H9 (cell line): ENCODE measurements at regions not wholly inside any gene's neighbourhood (a gene's known extent, or its start where the extent isn't known, plus 50 kb on each side); places are given as distances from the start of the nearest gene placed in this dataset.

Experiments used
- DNase-seq: peaks from one replicate; pipeline ENCODE4 v3.0.0-alpha.2; 2017
- H2AFZ ChIP-seq: one replicate; pipeline ENCODE4 v1.6.1; 2013; ENCODE audit warnings: mild to moderate bottlenecking, low read length, control low read depth, moderate library complexity
- H2AK5ac ChIP-seq: 2 replicates; pipeline ENCODE4 v1.6.1; 2013; ENCODE audit warnings: low read length, control low read depth, mixed read lengths; ENCODE audit not compliant: insufficient read length
- H2BK120ac ChIP-seq: one replicate; pipeline ENCODE4 v1.6.1; 2013; ENCODE audit warnings: low read depth, mild to moderate bottlenecking, low read length, control low read depth, inconsistent platforms; ENCODE audit not compliant: poor library complexity, severe bottlenecking
- H2BK12ac ChIP-seq: 2 replicates; pipeline ENCODE4 v1.6.1; 2013; ENCODE audit warnings: low read length, control low read depth, mixed read lengths, low read depth; ENCODE audit not compliant: insufficient read length
- H2BK15ac ChIP-seq: 2 replicates; pipeline ENCODE4 v1.6.1; 2013; ENCODE audit warnings: low read depth, low read length, control low read depth
- H2BK20ac ChIP-seq: one replicate; pipeline ENCODE4 v1.6.1; 2013; ENCODE audit warnings: low read depth, mild to moderate bottlenecking, low read length, control low read depth, inconsistent platforms; ENCODE audit not compliant: poor library complexity, severe bottlenecking
- H2BK5ac ChIP-seq: 2 replicates; pipeline ENCODE4 v1.6.1; 2013; ENCODE audit warnings: low read length, control low read depth, mixed read lengths; ENCODE audit not compliant: insufficient read length
- H3K14ac ChIP-seq: 2 replicates; pipeline ENCODE4 v1.6.1; 2013; ENCODE audit warnings: low read length, control low read depth; ENCODE audit not compliant: insufficient read depth
- H3K18ac ChIP-seq: 2 replicates; pipeline ENCODE4 v1.6.1; 2013; ENCODE audit warnings: low read depth, mild to moderate bottlenecking, mixed read lengths, low read length, control low read depth; ENCODE audit not compliant: insufficient read length
- H3K23ac ChIP-seq: 2 replicates; pipeline ENCODE4 v1.6.1; 2013; ENCODE audit warnings: low read length, control low read depth, mixed read lengths, low read depth; ENCODE audit not compliant: insufficient read length
- H3K23me2 ChIP-seq: 2 replicates; pipeline ENCODE4 v1.6.1; 2013; ENCODE audit warnings: low read depth, mild to moderate bottlenecking, mixed read lengths, low read length, control low read depth; ENCODE audit not compliant: insufficient read length, poor library complexity, severe bottlenecking
- H3K27ac ChIP-seq: 2 replicates; pipeline ENCODE4 v1.5.1; 2013; ENCODE audit warnings: low read length, control low read depth, mixed read lengths, low read depth; ENCODE audit not compliant: insufficient read length
- H3K27me3 ChIP-seq: 2 replicates; pipeline ENCODE4 v1.6.1; 2013; ENCODE audit warnings: low read length, control low read depth, inconsistent platforms; ENCODE audit not compliant: insufficient read depth
- H3K4ac ChIP-seq: 2 replicates; pipeline ENCODE4 v1.6.1; 2013; ENCODE audit warnings: low read depth, mild to moderate bottlenecking, control low read depth, inconsistent platforms, low read length, moderate library complexity
- H3K4me1 ChIP-seq: 2 replicates; pipeline ENCODE4 v1.6.1; 2013; ENCODE audit warnings: low read length, control low read depth, inconsistent platforms; ENCODE audit not compliant: insufficient read depth
- H3K4me2 ChIP-seq: 2 replicates; pipeline ENCODE4 v1.6.1; 2013; ENCODE audit warnings: low read length, control low read depth, mixed read lengths; ENCODE audit not compliant: insufficient read length, insufficient read depth
- H3K56ac ChIP-seq: 2 replicates; pipeline ENCODE4 v1.6.1; 2013; ENCODE audit warnings: low read depth, mild to moderate bottlenecking, mixed read lengths, low read length, control low read depth; ENCODE audit not compliant: insufficient read length
- H3K79me1 ChIP-seq: 2 replicates; pipeline ENCODE4 v1.6.1; 2013; ENCODE audit warnings: low read depth, mild to moderate bottlenecking, moderate library complexity, low read length, control low read depth, inconsistent platforms; ENCODE audit not compliant: insufficient read depth, poor library complexity, severe bottlenecking
- H3K79me2 ChIP-seq: 2 replicates; pipeline ENCODE4 v1.6.1; 2013; ENCODE audit warnings: low read length, control low read depth, inconsistent platforms; ENCODE audit not compliant: insufficient read depth
- H3K9ac ChIP-seq: 2 replicates; pipeline ENCODE4 v1.6.1; 2013; ENCODE audit warnings: low read length, control low read depth, mixed read lengths; ENCODE audit not compliant: insufficient read length; ENCODE audit errors: extremely low read depth
- H3K9me3 ChIP-seq: one replicate; pipeline ENCODE4 v1.6.1; 2013; ENCODE audit warnings: low read depth, low read length, inconsistent platforms; ENCODE audit not compliant: control insufficient read depth
- H3T11ph ChIP-seq: one replicate; pipeline ENCODE4 v1.6.1; 2013; ENCODE audit warnings: mild to moderate bottlenecking, low read length, control low read depth, inconsistent platforms
- H4K20me1 ChIP-seq: one replicate; pipeline ENCODE4 v1.6.1; 2013; ENCODE audit not compliant: control insufficient read depth, insufficient read length, insufficient read depth
- H4K5ac ChIP-seq: 2 replicates; pipeline ENCODE4 v1.6.1; 2013; ENCODE audit warnings: low read depth, mild to moderate bottlenecking, mixed read lengths, low read length, control low read depth; ENCODE audit not compliant: insufficient read length
- H4K8ac ChIP-seq: replicated peaks from 2 replicates; pipeline ENCODE4 v1.6.1; 2013; ENCODE audit warnings: low read length, control low read depth, mixed read lengths, low read depth; ENCODE audit not compliant: insufficient read length
- H4K91ac ChIP-seq: 2 replicates; pipeline ENCODE4 v1.6.1; 2013; ENCODE audit warnings: low read depth, mild to moderate bottlenecking, moderate library complexity, mixed read lengths, low read length, control low read depth; ENCODE audit not compliant: insufficient read length
- H3K27ac Mint-ChIP-seq, 3 experiments: 2 replicates in 2 of 3; 3 replicates in 1 of 3; pipeline ENCODE4 v1.8.0; 2020 to 2021; ENCODE audit warnings: mixed read lengths in 3 of 3, mild to moderate bottlenecking in 1 of 3, moderate library complexity in 1 of 3
- H3K27me3 Mint-ChIP-seq: 2 replicates; pipeline ENCODE4 v1.8.0; 2021; ENCODE audit warnings: low read depth, mild to moderate bottlenecking, moderate library complexity, mixed read lengths
- H3K36me3 Mint-ChIP-seq, 3 experiments: 2 replicates in 2 of 3; 3 replicates in 1 of 3; pipeline ENCODE4 v1.8.0; 2020 to 2021; ENCODE audit warnings: low read depth in 3 of 3, mixed read lengths in 3 of 3; ENCODE audit not compliant: insufficient read depth in 1 of 3
- H3K4me1 Mint-ChIP-seq, 2 experiments: 2 replicates each; pipeline ENCODE4 v1.8.0; 2020; ENCODE audit warnings: mixed read lengths in 2 of 2
- H3K4me3 Mint-ChIP-seq, 2 experiments: 2 replicates in 1 of 2; 3 replicates in 1 of 2; pipeline ENCODE4 v1.8.0; 2020 to 2021; ENCODE audit warnings: mild to moderate bottlenecking in 2 of 2, mixed read lengths in 2 of 2, moderate library complexity in 1 of 2
- H3K9me3 Mint-ChIP-seq, 2 experiments: 2 replicates in 1 of 2; 3 replicates in 1 of 2; pipeline ENCODE4 v1.8.0; 2020; ENCODE audit warnings: mild to moderate bottlenecking in 2 of 2, mixed read lengths in 2 of 2, moderate library complexity in 1 of 2
- CTCF ChIP-seq: fragments of 200-600 bp; sonication (generic); conservative IDR thresholded peaks from 3 replicates; pipeline ENCODE4 v1.8.0; 2021; ENCODE audit warnings: antibody characterized with exemption, mild to moderate bottlenecking
- WGBS: extraction: QIAGEN DNeasy Blood & Tissue Kit; methylation state at CpG from one replicate; pipeline ENCODE4 v1.1.7; 2013; ENCODE audit warnings: missing lambda C conversion rate, low lambda C conversion rate, mixed read lengths; ENCODE audit not compliant: insufficient read length; ENCODE audit errors: extremely low coverage; 5-methylcytosine and 5-hydroxymethylcytosine counted together

GRCh38 chr1:96360036-96360795 lies 361.4 kb upstream of the PTBP2 start:
- Mint-ChIP-seq H3K36me3 (no peaks in the 10 kb centered on the region), H3K27me3 (no peaks in the 10 kb centered on the region), H3K4me3 (no peak overlapping the region), H3K9me3 (no peaks in the 10 kb centered on the region), H3K4me1 (peaks cover 0 to 4% of the 10 kb centered on the region in 2 experiments; a peak in 1 of 4 replicates), H3K27ac (no peak overlapping the region)
- Histone ChIP-seq H3K9ac (no peak overlapping the region), H2AFZ (no peak overlapping the region), H3K79me2 (no peaks in the 10 kb centered on the region), H3K4me2 (no peak overlapping the region), H3K23me2 (no peaks in the 10 kb centered on the region), H3K4me1 (no peaks in the 10 kb centered on the region), H3K23ac (no peak overlapping the region), H3K27me3 (no peaks in the 10 kb centered on the region), H4K91ac (no peak overlapping the region), H2BK15ac (no peak overlapping the region), H2BK120ac (no peak overlapping the region), H4K20me1 (no peaks in the 10 kb centered on the region), H3K14ac (no peak overlapping the region), H2AK5ac (no peak overlapping the region), H3K56ac (no peak overlapping the region), H3K79me1 (no peaks in the 10 kb centered on the region), H3K9me3 (no peaks in the 10 kb centered on the region), H3K18ac (no peak overlapping the region), H3K27ac (no peak overlapping the region), H2BK12ac (no peak overlapping the region), H2BK5ac (no peak overlapping the region), H3K4ac (no peak overlapping the region), H2BK20ac (no peak overlapping the region), H3T11ph (no peak overlapping the region), H4K5ac (no peak overlapping the region), H4K8ac (no peak overlapping the region)
- no peak for TF ChIP-seq CTCF
- no CpG with 5 or more reads among the region's 1 CpG for WGBS
- DNase-seq = no peak
